B cell (primary cell): ENCODE measurements at regions not wholly inside any gene's neighbourhood (a gene's known extent, or its start where the extent isn't known, plus 50 kb on each side); places are given as distances from the start of the nearest gene placed in this dataset.

Experiments used
- ATAC-seq: fragments of 200-7000 bp; cut with Tn5 transposase; one replicate; pipeline ENCODE4 v1.10.0; 2021; ENCODE audit warnings: low read depth, mild to moderate bottlenecking, moderate number of reproducible peaks, moderate library complexity
- CTCF ChIA-PET: fragments of 350-600 bp; sonication (Branson Sonifier 250); formaldehyde crosslinking; loops from one replicate; lab custom pipeline; 2021; ENCODE audit warnings: antibody characterized with exemption, inconsistent platforms; lab: Charles Lee
- POLR2A ChIA-PET: fragments of 350-600 bp; sonication (Branson Sonifier 250); formaldehyde crosslinking; loops from one replicate; lab custom pipeline; 2021; ENCODE audit warnings: antibody characterized with exemption; lab: Charles Lee
- DNase-seq: peaks from one replicate; pipeline ENCODE4 v3.0.0; 2013
- H2AFZ ChIP-seq: 2 replicates; pipeline ENCODE4 v1.6.1; 2012; ENCODE audit warnings: mild to moderate bottlenecking, low read depth, low read length; ENCODE audit not compliant: insufficient read depth, poor library complexity, severe bottlenecking
- H3K27ac ChIP-seq, 2 donors: 1 replicate in 1 of 2; 2 replicates in 1 of 2; pipeline ENCODE4 v1.5.1; 2012 to 2013; ENCODE audit warnings: low read length in 2 of 2, mild to moderate bottlenecking in 2 of 2, moderate library complexity in 1 of 2
- H3K27me3 ChIP-seq, 4 experiments: fragments of 200-600 bp in 1 of 4; sonication (generic) in 1 of 4; replicated peaks in 1 of 4; 1 replicate in 2 of 4; 2 replicates in 2 of 4; pipeline versions ENCODE4 v1.6.1 to v1.7.0; 2013 to 2016; ENCODE audit warnings: low read length in 3 of 4, mild to moderate bottlenecking in 2 of 4, mixed read lengths in 1 of 4, moderate library complexity in 1 of 4; ENCODE audit not compliant: insufficient read depth in 4 of 4, control insufficient read depth in 3 of 4; ENCODE audit errors: control extremely low read depth in 1 of 4
- H3K36me3 ChIP-seq, 2 experiments: replicated peaks in 1 of 2; 1 replicate in 1 of 2; 2 replicates in 1 of 2; pipeline versions ENCODE4 v1.6.1 to v1.7.1; 2013; ENCODE audit warnings: low read length in 1 of 2; ENCODE audit not compliant: insufficient read depth in 2 of 2, control insufficient read depth in 1 of 2; ENCODE audit errors: control extremely low read depth in 1 of 2, extremely low read depth in 1 of 2
- H3K4me1 ChIP-seq, 2 donors: fragments of 200-600 bp in 1 of 2; sonication (generic) in 1 of 2; 1 replicate in 1 of 2; 2 replicates in 1 of 2; pipeline versions ENCODE4 v1.5.1 to v1.6.1; 2013 to 2017; ENCODE audit warnings: low read length in 2 of 2; ENCODE audit not compliant: control insufficient read depth in 2 of 2, insufficient read depth in 2 of 2
- H3K4me2 ChIP-seq: replicated peaks from 2 replicates; pipeline ENCODE3; 2012; ENCODE audit warnings: mild to moderate bottlenecking, low read depth, low read length; ENCODE audit not compliant: poor library complexity, severe bottlenecking
- H3K4me3 ChIP-seq, 5 experiments: fragments of 200-600 bp in 1 of 5; sonication (generic) in 1 of 5; 1 replicate in 3 of 5; 2 replicates in 2 of 5; pipeline versions ENCODE4 v1.5.1 to v1.7.0; 2011 to 2016; ENCODE audit warnings: low read length in 4 of 5, mild to moderate bottlenecking in 4 of 5, low read depth in 2 of 5, control low read depth in 1 of 5, moderate library complexity in 1 of 5; ENCODE audit not compliant: insufficient read depth in 1 of 5; ENCODE audit errors: control extremely low read depth in 1 of 5, extremely low read depth in 1 of 5
- H3K79me2 ChIP-seq: fragments of 200-600 bp; sonication (generic); one replicate; pipeline ENCODE4 v1.6.0; 2016; ENCODE audit warnings: low read length; ENCODE audit not compliant: control insufficient read depth, insufficient read depth
- H3K9ac ChIP-seq: fragments of 200-600 bp; sonication (generic); 2 replicates; pipeline ENCODE4 v1.6.1; 2017; ENCODE audit warnings: mild to moderate bottlenecking, low read length, moderate library complexity
- H3K9me3 ChIP-seq, 3 donors: one replicate each; pipeline versions ENCODE4 v1.6.1 to v1.7.1; 2013; ENCODE audit warnings: low read length in 2 of 3; ENCODE audit not compliant: control insufficient read depth in 2 of 3, insufficient read depth in 1 of 3; ENCODE audit errors: control extremely low read depth in 1 of 3
- H4K20me1 ChIP-seq: 2 replicates; pipeline ENCODE4 v1.6.0; 2012; ENCODE audit warnings: mild to moderate bottlenecking, low read length; ENCODE audit not compliant: insufficient read depth, control insufficient read depth, poor library complexity, severe bottlenecking
- H3K27ac Mint-ChIP-seq: one replicate; pipeline ENCODE4 v1.8.0; 2021; ENCODE audit warnings: mixed read lengths
- H3K27me3 Mint-ChIP-seq: one replicate; pipeline ENCODE4 v1.8.0; 2021; ENCODE audit warnings: mixed read lengths
- H3K4me1 Mint-ChIP-seq: one replicate; pipeline ENCODE4 v1.8.0; 2021; ENCODE audit warnings: mixed read lengths
- H3K4me3 Mint-ChIP-seq: one replicate; pipeline ENCODE4 v1.8.0; 2021; ENCODE audit warnings: mixed read lengths
- H3K9me3 Mint-ChIP-seq: one replicate; pipeline ENCODE4 v1.8.0; 2022; ENCODE audit warnings: mixed read lengths; ENCODE audit not compliant: insufficient read depth
- CTCF ChIP-seq: fragments of 200-600 bp; IDR thresholded peaks from one replicate; pipeline ENCODE4 v1.8.0; 2022; ENCODE audit warnings: antibody characterized with exemption, mild to moderate bottlenecking
- EZH2 ChIP-seq: IDR thresholded peaks from 2 replicates; pipeline ENCODE4 v1.6.1; 2012; ENCODE audit warnings: borderline replicate concordance, low read depth, mild to moderate bottlenecking, moderate library complexity, low read length; ENCODE audit not compliant: insufficient read depth, poor library complexity, severe bottlenecking
- WGBS: methylation state at CpG from one replicate; pipeline ENCODE4 v1.1.5; 2013; ENCODE audit warnings: missing lambda C conversion rate; ENCODE audit not compliant: insufficient coverage; 5-methylcytosine and 5-hydroxymethylcytosine counted together
- intact Hi-C: fragments of 100-400 bp; cut with micrococcal nuclease; formaldehyde crosslinking; loops from one replicate; pipeline ENCODE4 v1.10.0; 2022

GRCh38 chr2:239756031-239756789, 268.9 kb downstream of the NDUFA10 start:
- Histone ChIP-seq H3K9me3 (peaks cover 0 to 25% (median 0%) of the 10 kb centered on the region in 3 donors), H3K79me2 (no peaks in the 10 kb centered on the region), H3K27me3 (peaks cover 0 to 4% (median 0%) of the 10 kb centered on the region in 4 experiments), H3K36me3 (no peaks in the 10 kb centered on the region), H2AFZ (no peak overlapping the region), H3K9ac (no peak overlapping the region), H3K4me3 (no peak overlapping the region), H3K4me1 (peaks cover 8% of the 10 kb centered on the region in 2 donors), H4K20me1 (no peaks in the 10 kb centered on the region), H3K27ac (no peak overlapping the region), H3K4me2 (no peak overlapping the region)
- DNase-seq (no peak), ATAC-seq (no peak)
- CTCF ChIA-PET, result no interaction called here
- no peak overlapping the region for H3K4me3 Mint-ChIP-seq
- intact Hi-C loops, result no loop called here
- no peaks in the 10 kb centered on the region for H3K9me3 Mint-ChIP-seq
- H3K27ac Mint-ChIP-seq, result no peak overlapping the region
- TF ChIP-seq CTCF, result no peak
- TF ChIP-seq EZH2, result no peak
- POLR2A ChIA-PET, result no interaction called here
- whole genome bisulfite sequencing, result 79% methylated on average over 10 of the region's 10 CpGs
- no peaks in the 10 kb centered on the region for H3K27me3 Mint-ChIP-seq
- H3K4me1 Mint-ChIP-seq, result peaks cover 9% of the 10 kb centered on the region

GRCh38 chr2:239753401-239753837, 271.7 kb downstream of the NDUFA10 start:
- intact Hi-C loops, result no loop called here
- ChIA-PET POLR2A (no interaction called here), CTCF (no interaction called here)
- H3K4me1 Mint-ChIP-seq, result peaks cover 11% of the 10 kb centered on the region
- TF ChIP-seq CTCF, result no peak
- Histone ChIP-seq H3K4me2 (no peak overlapping the region), H2AFZ (no peak overlapping the region), H3K27ac (no peak overlapping the region), H3K36me3 (no peaks in the 10 kb centered on the region), H4K20me1 (no peaks in the 10 kb centered on the region), H3K4me1 (peaks cover 10 to 11% of the 10 kb centered on the region in 2 donors), H3K27me3 (peaks cover 0 to 5% (median 0%) of the 10 kb centered on the region in 4 experiments), H3K9ac (no peak overlapping the region), H3K79me2 (no peaks in the 10 kb centered on the region), H3K4me3 (no peak overlapping the region), H3K9me3 (peaks cover 0 to 14% (median 0%) of the 10 kb centered on the region in 3 donors)
- DNase-seq (no peak), ATAC-seq (no peak)
- H3K4me3 Mint-ChIP-seq, result no peak overlapping the region
- H3K27me3 Mint-ChIP-seq, result no peaks in the 10 kb centered on the region
- WGBS, result 95% methylated on average over 14 of the region's 14 CpGs
- H3K27ac Mint-ChIP-seq, result no peak overlapping the region
- no peaks in the 10 kb centered on the region for H3K9me3 Mint-ChIP-seq
